ENCODE measurements at regions not wholly inside any gene's neighbourhood (a gene's known extent, or its start where the extent isn't known, plus 50 kb on each side); places are given as distances from the start of the nearest gene placed in this dataset.

GRCh38 chr22:26905640-26906039, 248.3 kb downstream of the MIAT start:
- TF ChIP-seq EZH2 (IDR thresholded peaks at IDR 0.05; ENCODE audit: low read length) (no peak), CTCF (optimal IDR thresholded peaks at IDR 0.05 in 1 of 3, IDR thresholded peaks at IDR 0.05 in 1 of 3, conservative IDR thresholded peaks at IDR 0.05 in 1 of 3; ENCODE audit: extremely low read depth in 1 of 3, insufficient read depth in 2 of 3, low read length in 3 of 3) (no peak)

All from keratinocyte (primary cell).